SW 1271 (cell line): ENCODE measurements at regions not wholly inside any gene's neighbourhood (a gene's known extent, or its start where the extent isn't known, plus 50 kb on each side); places are given as distances from the start of the nearest gene placed in this dataset.
"Not testable (repeated sequence)": the region's sequence is repeated elsewhere in the genome, so short reads cannot be mapped to it uniquely, and the experiment has no call there.

Source experiments
- DNase-seq, 2 experiments: peaks; one replicate each; lab custom pipeline; 2025; lab: John Stamatoyannopoulos, UW

DNA sequence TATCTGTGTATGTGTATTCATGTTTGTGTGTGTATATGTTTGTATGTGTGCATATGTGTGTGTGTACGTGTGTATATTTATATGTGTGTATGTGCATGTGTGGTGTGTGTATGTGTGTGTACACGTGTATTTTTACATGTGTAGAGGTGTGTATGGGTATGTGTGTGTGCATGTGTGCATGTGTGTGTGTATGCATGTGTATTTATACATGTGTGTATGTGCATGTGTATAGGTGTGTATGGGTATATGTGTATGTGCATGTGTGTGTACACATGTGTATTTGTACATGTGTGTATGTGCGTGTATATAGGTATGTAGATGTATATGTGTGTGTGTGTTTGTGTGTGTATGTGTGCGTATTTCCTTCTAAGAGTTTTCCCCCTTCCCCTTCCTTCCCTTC is 207.7 kb upstream of the ATP6AP2 start:
- no peak for DNase-seq

DNA sequence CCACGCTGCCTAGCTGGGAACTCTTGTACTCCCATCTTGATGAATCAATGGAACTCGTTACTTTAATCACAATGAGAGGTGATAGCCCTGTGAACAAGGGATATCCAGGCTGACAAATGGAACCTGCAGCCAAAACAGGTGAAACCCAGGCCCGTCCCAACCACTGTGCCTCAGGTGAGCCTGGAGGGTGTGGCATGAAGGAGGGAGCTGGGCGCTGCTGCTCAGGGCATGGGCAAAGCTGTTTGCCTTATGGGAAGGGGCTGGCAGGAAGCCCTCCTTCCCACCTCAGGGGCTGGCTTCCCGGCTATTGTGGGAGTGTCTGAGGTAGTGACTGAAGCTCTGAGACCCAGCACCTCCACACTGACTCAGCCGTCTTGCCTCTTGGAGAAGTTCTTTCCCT is 209.4 kb upstream of the ATP6AP2 start:
- DNase-seq, result no peak

DNA sequence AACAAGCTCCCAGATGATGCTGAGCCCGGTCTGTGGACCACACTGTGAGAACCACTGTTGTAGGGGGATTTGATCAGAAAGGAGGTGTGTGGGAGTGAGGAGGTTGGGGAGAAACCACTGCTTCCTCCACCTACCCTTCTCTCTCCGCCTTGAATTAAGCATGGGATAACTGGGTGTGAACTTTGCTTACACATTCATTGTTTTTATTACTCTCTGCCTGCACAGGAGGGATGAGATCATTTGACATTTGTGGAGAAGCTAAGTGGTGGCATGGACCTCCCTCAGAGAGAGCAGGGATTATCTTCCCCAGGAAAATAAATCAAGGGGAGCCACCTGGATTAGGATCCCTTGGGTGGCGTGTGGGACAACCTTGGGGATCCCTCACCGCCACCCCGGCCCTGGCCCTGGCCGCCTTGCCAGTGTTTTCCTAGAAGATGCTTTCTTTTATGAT is 212.1 kb upstream of the ATP6AP2 start:
- no peak for DNase-seq

DNA sequence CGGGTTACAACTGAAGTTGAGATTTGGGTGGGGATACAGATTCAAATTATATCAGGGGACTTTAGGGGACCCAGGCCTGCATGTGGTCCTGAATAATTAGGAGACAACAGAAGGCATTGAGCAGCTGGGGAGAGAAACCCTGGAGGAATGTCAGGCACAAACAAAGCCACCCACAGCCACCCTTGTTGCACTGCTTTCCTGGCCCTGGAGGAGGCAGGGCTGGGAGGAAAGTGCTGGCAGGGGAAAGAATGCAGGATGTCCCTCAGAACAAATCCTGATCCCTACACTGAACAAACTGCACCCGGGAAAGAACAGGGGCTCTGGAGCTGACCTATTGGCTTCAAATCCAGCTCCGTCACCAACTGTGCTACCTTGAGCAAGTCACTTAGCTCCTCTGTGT is 214.1 kb upstream of the ATP6AP2 start:
- no peak for DNase-seq

DNA sequence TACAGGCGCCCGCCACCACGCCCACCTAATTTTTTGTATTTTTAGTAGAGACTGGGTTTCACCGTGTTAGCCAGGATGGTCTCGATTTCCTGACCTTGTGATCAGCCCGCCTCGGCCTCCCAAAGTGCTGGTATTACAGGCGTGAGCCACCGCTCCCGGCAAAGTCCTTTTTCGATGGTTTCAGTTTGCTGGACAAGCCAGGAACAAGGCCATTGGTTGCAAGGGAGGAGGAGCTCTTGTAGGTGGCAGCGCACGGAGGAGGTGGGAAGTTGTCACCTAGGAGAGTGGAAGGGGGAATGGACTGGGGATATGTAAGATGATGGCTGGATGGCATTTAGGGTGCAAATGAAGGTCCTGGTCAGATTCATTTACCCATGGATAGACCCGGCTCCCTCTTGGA is 218.5 kb upstream of the ATP6AP2 start:
- not testable (repeated sequence) for DNase-seq

DNA sequence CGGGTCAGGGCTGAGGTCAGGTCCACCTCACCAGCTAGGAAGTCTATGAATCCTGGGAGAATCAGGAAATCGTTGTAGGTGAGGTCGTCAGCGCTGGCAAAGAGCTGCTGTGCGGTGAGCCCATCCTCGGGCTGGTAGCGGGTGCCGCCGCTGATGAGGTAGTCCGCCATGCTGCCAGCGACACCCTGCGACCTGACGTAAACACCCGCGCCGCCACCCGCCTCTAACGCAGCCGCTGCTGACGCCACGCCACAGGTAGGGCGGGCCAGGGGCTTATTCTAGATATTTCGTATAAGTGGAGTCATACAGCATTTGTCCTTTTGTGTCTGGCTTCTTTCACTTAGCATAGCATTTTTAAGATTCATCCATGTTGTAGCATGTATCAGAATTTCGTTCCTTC is 220.2 kb upstream of the ATP6AP2 start:
- DNase-seq, result no peak

DNA sequence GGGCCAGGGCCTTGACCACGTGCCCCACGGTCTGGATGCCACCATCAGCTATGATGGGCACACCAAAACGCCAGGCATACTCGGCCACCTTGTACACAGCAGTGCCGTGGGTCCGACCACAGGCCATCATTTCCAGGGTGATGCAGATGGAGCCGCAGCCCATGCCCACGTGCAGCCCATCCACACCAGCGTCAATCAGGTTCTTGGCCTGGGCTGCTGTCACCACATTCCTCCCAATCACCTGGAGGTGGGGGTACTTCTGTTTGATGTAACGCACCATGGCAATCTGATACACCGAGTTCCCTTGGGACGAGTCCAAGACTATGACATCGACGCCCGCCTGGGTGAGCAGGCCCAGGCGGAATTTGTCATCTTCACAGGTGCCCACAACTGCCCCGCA is 221.2 kb upstream of the ATP6AP2 start:
- no peak for DNase-seq

DNA sequence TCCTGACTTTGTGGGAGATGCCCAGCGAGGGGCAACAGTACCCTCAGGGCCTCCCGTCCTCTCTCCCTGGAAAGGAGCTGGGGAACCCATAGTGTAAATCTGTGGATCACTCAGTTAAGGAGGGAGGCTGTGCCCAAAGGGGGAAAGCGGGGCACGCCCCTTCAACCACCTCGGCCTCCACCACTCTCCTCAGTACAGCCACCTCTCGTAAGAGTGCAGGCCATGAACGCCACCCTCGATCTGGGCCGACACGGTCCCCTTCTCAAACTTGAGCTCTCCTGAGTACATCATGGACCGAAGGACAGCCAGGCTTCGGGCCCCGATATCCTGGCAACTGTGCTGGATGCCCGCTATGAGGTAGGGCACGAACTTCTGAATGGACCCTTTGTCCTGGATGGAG is 221.8 kb upstream of the ATP6AP2 start:
- no peak for DNase-seq

DNA sequence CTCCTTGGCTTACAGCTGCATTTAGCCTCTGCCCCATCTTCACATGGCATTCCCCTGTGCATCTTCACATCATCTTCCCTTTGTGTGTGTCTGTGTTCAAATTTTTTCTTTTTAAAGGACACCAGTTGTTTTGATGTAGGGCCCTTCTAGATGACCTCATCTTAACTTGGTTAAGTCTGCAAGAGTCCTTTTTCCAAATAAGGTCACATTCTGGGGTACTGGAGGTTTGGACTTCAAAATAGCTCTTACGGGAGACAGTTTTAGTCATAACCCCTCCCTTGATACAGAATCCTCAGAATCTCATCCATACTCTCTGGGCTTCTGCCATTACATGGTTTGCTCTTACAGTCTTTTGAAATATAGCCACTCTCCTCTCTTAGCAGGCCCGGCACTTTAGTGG is 231.5 kb upstream of the ATP6AP2 start:
- no peak for DNase-seq

DNA sequence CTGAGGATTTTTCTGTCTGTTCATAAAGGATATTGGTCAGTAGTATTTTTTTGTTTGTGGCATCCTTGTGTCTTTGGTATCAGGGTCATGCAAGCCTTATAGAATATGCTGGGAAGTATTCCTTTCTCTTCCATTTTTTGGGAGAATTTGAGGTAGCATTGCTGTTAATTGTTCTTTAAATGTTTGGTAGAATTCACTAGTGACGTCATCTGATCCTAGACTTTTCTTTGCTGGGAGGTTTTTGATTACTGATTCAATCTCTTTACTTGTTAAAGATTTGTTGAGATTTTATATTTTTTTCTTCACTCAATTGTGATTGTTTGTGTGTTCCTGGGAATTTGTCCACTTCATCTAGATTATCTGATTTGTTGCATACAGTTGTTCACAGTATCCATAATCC is 234.4 kb upstream of the ATP6AP2 start:
- no peak for DNase-seq

DNA sequence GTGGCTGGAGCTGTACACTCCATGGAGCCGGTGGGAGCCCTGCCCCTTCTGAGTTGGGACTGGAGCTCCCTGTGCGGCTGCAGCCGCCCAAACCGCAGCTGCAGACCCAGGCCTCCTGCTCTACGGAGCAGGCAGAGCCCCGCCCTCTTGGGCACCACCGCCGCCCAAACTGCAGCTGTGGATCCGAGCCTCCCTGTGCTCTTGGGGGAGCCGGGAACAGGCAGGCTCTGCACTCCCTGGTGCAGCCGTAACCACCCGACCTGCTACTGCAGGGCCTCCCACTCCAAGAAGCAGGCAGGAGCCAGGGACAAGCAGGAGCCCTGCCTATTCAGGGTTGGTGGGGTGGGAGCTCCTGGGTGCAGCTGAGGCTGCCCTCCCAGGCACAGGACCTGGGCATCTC is 237.5 kb upstream of the ATP6AP2 start:
- DNase-seq, result no peak

DNA sequence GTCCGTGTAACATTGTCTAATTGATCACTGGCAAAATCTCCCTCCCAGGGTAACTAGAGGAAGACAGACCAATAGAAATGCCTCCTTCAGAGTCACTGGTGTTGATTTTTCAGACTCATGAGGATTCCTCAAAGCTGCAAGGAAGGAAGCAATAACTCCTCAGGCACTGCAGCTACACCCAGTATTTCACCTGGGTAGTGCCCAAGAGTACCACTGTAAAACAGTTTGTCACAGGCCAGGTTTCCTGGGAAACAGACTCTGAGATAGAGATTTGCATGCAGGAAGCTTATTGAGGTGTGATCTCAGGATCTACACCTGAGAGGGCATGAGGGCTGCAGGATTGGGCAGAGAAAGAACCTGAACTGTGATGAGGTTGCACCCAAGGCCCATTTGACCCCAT is 240.7 kb upstream of the ATP6AP2 start:
- DNase-seq, result no peak

DNA sequence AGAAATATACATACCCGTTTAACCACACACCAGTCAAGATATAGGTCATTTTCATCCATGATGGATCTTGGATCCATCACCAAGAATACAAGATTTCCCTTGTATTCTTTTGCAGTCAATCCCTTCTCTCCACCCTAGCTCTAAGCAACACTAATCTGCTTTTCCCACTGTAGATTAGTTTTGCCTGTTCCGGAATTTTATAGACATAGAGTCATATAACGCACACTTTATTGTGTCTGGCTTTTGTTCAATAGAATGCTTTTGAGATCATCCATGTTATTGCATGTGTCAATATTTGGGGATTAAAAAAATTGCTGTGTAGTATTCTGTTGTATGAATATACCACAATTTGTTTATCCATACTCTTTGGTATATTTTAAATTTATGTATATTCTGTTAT is 235.6 kb upstream of the BCOR start:
- DNase-seq, result no peak

DNA sequence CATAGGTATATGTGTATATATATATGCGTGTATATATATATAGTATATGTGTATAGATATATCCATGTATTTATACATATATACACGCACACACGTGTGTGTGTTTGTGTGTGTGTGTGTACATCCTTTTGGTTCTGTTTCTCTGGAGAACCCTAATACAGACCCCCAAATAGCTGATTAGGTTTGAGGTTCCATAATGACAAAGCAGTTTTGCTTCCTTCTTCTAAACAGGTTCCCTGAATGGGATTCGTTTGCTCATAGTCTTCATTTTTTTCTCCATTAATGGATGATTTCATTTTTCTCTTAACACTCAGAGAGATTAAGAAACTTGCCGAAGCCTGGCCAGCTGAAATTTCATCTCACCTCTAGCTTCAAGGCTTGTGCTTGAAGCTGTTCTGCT is 234.0 kb upstream of the BCOR start:
- DNase-seq, result no peak

DNA sequence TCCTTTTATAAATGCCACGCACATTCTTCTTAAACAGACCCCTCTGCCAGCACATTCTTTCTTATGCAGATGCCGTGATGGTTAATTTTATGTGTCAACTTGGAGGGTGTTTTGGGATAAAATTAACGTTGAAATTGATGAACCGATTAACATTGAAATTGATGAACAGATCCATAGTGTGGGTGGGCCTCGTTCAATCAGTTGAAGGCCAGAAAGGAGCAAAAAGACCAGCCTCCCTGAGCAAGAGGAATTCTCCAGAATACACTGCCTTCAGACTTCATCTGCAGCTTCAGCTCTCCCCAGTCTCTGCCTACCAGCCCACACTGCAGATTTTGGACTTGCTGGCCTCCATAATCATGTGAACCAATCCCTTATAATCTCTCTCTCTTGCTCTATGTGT is 233.6 kb upstream of the BCOR start:
- no peak for DNase-seq

DNA sequence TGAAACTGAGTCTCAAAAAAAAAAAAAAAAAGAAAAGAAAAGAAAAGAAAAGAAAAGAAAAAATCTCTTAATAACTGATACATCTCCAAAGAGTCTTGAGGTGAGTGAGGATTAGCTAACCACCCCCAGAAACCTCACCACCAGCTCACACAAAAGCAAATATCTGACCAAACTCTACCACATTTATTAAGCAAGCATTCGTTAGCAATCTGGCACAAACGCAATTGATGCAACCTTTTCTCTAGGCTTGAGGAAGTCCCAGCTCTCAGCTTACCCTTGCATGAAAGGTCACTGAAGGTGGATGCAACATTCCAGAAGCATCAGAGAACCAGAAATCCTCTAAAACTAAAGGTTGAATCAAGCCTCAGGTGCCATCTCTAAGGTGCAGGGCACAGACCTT is 231.9 kb upstream of the BCOR start:
- no peak for DNase-seq

DNA sequence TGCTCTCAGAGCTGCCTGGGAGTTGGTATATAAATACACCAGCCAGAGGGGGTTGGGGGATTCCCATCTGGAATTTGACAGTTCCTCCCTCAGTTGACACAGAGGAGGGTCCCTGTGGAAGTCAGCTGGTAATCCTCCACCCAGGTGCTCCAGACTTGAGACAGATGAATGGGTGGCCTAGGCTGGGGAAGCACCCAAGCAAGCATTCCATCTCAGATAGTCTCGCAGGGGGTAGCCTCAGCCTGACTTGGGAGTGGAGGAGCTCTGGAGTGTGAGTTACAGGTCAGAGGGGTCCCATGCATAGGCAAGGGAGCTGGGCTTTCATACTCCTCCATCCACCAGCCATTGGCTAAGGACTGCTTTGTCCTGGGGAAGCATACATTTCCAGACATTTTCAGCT is 229.3 kb upstream of the BCOR start:
- DNase-seq, result no peak

DNA sequence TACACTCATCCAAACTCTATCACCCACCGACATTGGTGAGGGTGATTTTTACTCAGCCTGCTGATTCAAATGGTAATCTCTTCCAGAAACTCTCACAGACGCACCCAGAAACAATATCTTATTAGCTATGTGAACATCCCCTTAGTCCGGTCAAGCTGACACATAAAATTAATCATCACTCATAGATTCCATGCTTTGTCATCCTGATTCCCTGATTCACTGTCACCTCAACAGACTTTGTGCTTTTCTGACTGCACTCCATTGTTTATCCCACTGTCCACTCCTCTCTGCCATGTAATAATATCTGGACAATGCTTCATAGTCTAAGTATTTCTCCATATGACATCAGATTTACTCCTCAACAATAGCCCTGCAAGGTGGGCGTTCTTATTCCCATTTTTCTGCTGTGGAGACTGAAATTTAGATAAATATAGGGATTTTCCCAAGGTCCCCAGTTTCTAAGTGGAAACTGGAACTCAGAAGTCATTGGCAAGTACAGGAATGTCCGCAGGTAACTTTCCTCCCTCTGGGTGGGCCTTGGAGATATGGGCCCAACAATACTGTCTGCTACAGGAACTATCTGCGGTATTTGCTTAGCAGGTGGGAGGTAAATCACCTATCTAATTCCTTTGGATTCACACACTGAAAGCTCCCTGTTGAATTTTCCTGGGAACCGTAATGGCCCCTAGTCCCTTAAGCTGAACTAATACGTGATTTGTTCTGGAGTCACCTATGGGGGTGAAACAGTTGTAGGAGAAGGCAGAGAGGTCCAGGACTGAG is 228.6 kb upstream of the BCOR start:
- DNase-seq, result no peak

DNA sequence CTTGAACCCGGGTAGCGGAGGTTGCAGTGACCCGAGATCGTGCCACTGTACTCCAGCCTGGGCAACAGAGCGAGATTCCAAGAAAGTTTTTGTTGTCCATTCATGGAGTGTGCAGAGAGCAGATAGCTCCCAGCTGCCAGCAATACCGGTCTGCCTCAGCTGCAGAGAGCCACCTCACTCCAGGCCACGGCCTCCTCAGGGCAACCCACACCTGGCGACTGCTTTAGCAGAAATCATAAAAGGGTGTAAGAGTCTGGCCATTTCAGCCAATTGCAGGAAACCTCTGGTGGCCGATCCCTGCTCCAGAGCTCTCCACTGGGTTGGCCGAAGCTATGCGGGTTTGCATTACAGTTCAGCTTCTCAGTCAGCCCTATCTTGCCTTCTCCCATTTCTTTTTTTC is 227.4 kb upstream of the BCOR start:
- no peak for DNase-seq

DNA sequence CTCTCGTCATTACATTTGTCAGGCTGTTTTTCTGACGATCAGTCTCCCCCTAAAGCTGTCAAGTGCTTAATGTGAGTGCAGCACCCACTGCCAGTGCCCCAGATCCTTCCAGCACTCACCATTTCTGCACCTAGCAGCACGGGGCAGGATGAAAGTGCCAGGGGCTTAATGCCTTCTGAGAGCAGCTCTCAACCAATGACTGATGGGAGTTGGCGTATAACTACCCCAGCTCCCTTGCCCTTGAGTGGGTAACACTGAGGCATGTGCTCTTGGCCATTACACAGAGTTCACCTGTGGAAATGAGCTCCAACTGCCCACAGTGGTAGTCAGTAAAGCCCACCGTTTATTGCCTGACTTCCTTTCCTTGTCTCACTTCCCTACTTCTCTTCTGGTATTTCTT is 226.2 kb upstream of the BCOR start:
- DNase-seq, result no peak

DNA sequence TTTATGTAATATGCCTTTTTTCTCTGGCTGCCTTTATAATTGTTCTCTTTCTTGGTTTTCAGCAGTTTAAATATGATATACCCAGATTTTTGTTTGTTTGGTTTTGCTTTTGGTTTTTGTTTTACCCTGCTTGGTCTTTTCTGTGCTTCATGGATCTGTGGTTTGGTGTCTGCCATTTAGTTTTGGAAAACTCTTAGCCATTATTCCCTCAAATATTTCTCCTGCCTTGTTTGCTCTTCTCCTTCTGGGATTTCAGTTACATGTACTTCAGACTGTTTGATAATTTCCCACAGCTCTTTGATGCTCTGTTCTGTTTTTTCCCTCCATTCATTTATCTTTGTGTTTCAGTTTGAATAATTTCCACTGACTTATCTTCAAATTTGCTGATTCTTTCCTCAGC is 223.1 kb upstream of the BCOR start:
- DNase-seq, result no peak

DNA sequence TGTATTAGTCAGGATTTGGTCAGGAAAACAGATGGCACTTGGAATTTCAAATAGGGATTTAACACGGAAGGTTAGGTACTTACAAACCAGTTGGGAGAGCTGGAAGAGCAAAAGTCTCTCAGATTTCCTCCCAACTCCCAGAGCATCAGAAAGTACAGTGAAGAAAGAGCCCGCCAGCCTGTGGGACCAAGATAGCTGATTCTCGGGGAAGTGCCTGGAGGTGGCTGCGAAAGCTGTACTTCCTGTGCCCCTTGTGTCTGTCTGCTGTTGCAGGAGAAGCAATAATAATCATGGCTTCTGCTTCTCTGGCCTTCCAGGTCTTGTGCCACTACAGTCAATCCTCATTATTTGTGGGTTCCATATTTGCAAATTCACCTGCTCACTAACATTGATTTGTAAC is 221.0 kb upstream of the BCOR start:
- DNase-seq, result no peak

DNA sequence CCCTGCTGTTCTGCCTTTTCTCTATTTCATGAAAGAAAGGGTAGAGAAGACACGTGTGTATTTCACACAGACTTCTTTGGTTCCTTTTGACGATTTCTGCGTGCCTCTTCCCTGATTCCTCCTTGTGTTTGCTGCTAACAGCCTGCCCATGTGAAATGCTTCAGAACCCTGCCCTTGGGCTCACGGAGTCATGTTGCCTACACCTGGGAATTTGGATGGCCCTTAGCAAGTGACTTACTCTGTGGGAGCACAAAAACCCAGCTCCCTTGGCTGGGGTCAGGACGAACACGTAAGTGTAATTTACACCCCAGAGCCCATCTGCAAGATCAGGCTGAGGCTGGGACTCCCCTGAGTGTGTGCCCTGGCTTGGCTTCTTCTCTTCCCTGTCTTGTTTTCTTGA is 220.3 kb upstream of the BCOR start:
- DNase-seq, result no peak

DNA sequence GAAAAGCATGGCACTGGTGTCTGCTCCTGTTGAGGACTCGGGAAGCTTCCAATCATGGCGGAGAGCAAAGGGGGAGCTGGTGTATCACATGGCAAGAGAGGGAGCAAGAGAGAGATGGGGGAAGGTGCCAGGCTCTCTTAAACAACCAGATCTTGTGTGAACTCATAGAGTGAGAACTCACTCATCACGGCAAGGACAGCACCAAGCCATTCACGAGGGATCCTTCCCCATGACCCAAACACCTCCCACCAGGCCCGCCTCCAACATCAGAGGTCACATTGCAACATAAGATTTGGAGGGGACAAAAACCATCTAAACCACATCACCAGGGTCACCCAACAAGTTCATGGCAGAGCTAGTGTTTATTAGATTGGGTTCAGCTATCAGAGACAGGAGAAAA is 218.7 kb upstream of the BCOR start:
- no peak for DNase-seq

DNA sequence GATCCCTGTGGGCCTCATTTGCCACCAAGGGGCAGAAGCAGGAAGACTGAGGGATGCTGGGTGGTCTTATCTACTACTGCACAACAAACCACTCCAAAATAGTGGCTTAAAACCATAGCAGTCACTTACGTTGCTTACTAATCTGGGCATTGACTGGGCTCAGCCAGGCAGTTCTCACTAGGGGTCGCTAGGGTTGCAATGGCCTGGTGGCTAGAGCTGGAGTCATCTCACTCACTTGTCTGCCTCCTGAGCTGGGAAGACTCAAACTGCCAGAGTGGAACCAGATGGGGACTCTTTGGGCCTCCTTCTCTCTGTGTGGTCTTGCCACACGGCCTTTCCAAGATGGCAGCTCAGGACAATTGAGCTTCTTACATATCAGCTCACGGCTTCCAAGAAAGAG is 216.3 kb upstream of the BCOR start:
- no peak for DNase-seq
